ENCODE measurements at regions not wholly inside any gene's neighbourhood (a gene's known extent, or its start where the extent isn't known, plus 50 kb on each side); places are given as distances from the start of the nearest gene placed in this dataset.
A peak's percentile ranks its signal among the peaks of the same experiment; 100 is the strongest.

GRCh38 chr3:103410231-103410630, 975.4 kb downstream of the ZPLD1 start:
- H3K4me3 ChIP-seq (ENCODE audit: low read depth, low read length) = no peak overlapping the region
- peak; percentile 28 for TF ChIP-seq CTCF (conservative IDR thresholded peaks at IDR 0.05; ENCODE audit: low read depth, low read length)
- DNase-seq (ENCODE audit: low read depth) = no peak

GRCh38 chr3:103421460-103421859, 986.6 kb downstream of the ZPLD1 start:
- no peak for DNase-seq (ENCODE audit: low read depth)
- no peak overlapping the region for H3K4me3 ChIP-seq (ENCODE audit: low read depth, low read length)
- no peak for TF ChIP-seq CTCF (conservative IDR thresholded peaks at IDR 0.05; ENCODE audit: low read depth, low read length)

- TF ChIP-seq CTCF (conservative IDR thresholded peaks at IDR 0.05; ENCODE audit: low read depth, low read length) = no peak
- no peak for DNase-seq (ENCODE audit: low read depth)
- no peak overlapping the region for H3K4me3 ChIP-seq (ENCODE audit: low read depth, low read length)
Observed at GRCh38 chr3:103437883-103438282, 1003.1 kb downstream of the ZPLD1 start.

- no peak overlapping the region for H3K4me3 ChIP-seq (ENCODE audit: low read depth, low read length)
- DNase-seq (ENCODE audit: low read depth) = peak; percentile 1
- peak; percentile 52 for TF ChIP-seq CTCF (conservative IDR thresholded peaks at IDR 0.05; ENCODE audit: low read depth, low read length)
Observed at GRCh38 chr3:103440539-103441203, 1005.9 kb downstream of the ZPLD1 start.

GRCh38 chr3:103446953-103447629, 1012.3 kb downstream of the ZPLD1 start:
- no peak for TF ChIP-seq CTCF (conservative IDR thresholded peaks at IDR 0.05; ENCODE audit: low read depth, low read length)
- no peak for DNase-seq (ENCODE audit: low read depth)
- no peak overlapping the region for H3K4me3 ChIP-seq (ENCODE audit: low read depth, low read length)

GRCh38 chr3:103453152-103453551, 1018.3 kb downstream of the ZPLD1 start:
- no peak for DNase-seq (ENCODE audit: low read depth)
- no peak overlapping the region for H3K4me3 ChIP-seq (ENCODE audit: low read depth, low read length)
- no peak for TF ChIP-seq CTCF (conservative IDR thresholded peaks at IDR 0.05; ENCODE audit: low read depth, low read length)

GRCh38 chr3:103459815-103460214, 1025.0 kb downstream of the ZPLD1 start:
- no peak for TF ChIP-seq CTCF (conservative IDR thresholded peaks at IDR 0.05; ENCODE audit: low read depth, low read length)
- DNase-seq (ENCODE audit: low read depth) = no peak
- no peak overlapping the region for H3K4me3 ChIP-seq (ENCODE audit: low read depth, low read length)
